VCaP (cell line): ENCODE measurements at regions not wholly inside any gene's neighbourhood (a gene's known extent, or its start where the extent isn't known, plus 50 kb on each side); places are given as distances from the start of the nearest gene placed in this dataset.
"Not testable (repeated sequence)": the region's sequence is repeated elsewhere in the genome, so short reads cannot be mapped to it uniquely, and the experiment has no call there.

Source experiments
- H3K27ac ChIP-seq: fragments of 450-650 bp; 2 replicates; pipeline ENCODE4 v1.5.1; 2017
- CTCF ChIP-seq: fragments of 450-650 bp; conservative IDR thresholded peaks from 2 replicates; pipeline ENCODE4 v1.5.1; 2017; ENCODE audit warnings: mild to moderate bottlenecking, moderate library complexity

- H3K27ac ChIP-seq, result no peak overlapping the region
- TF ChIP-seq CTCF, result no peak
Observed at GRCh38 chr9:31394015-31394473, 990.4 kb upstream of the ACO1 start.

- H3K27ac ChIP-seq, result no peak overlapping the region
Observed at GRCh38 chr9:31412081-31412480, 972.4 kb upstream of the ACO1 start.

GRCh38 chr9:31415164-31415563 lies 969.3 kb upstream of the ACO1 start:
- H3K27ac ChIP-seq, result no peak overlapping the region
- no peak for TF ChIP-seq CTCF

More at GRCh38 chr9:31412081-31412480, 972.4 kb upstream of the ACO1 start:
- TF ChIP-seq CTCF, result no peak

- H3K27ac ChIP-seq, result no peak overlapping the region
- no peak for TF ChIP-seq CTCF
Observed at GRCh38 chr9:31418419-31418818, 966.0 kb upstream of the ACO1 start.

GRCh38 chr9:31443630-31444457 lies 940.6 kb upstream of the ACO1 start:
- H3K27ac ChIP-seq, result not testable (repeated sequence)

GRCh38 chr9:31445357-31445756 lies 939.1 kb upstream of the ACO1 start:
- no peak for TF ChIP-seq CTCF
- no peak overlapping the region for H3K27ac ChIP-seq

- no peak for TF ChIP-seq CTCF
- H3K27ac ChIP-seq, result no peak overlapping the region
Observed at GRCh38 chr9:31445960-31446359, 938.5 kb upstream of the ACO1 start.

- TF ChIP-seq CTCF, result no peak
Observed at GRCh38 chr9:31467075-31467474, 917.4 kb upstream of the ACO1 start.

More at GRCh38 chr9:31467075-31467474, 917.4 kb upstream of the ACO1 start:
- no peak overlapping the region for H3K27ac ChIP-seq
